ENCODE measurements at regions not wholly inside any gene's neighbourhood (a gene's known extent, or its start where the extent isn't known, plus 50 kb on each side); places are given as distances from the start of the nearest gene placed in this dataset.

DNA sequence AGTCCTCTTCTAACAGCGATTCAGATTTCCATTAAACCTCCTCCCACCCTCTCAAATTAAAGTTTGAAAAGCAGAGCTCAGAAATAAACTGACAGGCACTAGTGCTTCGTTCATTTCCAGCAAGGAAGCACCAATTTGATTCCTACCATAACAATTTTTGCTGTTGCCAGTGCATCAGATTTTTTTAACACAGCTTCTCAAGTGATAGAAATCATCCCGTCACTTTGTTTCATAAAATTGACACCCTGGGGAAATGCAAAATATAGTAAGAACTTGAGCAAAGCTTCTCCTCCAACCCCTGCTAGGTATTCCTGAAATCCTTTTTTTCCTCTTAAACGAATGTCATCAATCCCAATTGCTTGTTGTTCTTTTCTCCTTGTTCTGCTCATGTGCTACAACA lies 332.1 kb downstream of the FOXG1 start:
- no peak for DNase-seq (ENCODE audit: extremely low spot score, unreplicated experiment)
- Mint-ChIP-seq H3K27ac (no peak overlapping the region), H3K36me3 (no peaks in the 10 kb centered on the region), H3K4me1 (ENCODE audit: unreplicated experiment) (no peaks in the 10 kb centered on the region), H3K4me3 (no peak overlapping the region), H3K9me3 (no peaks in the 10 kb centered on the region), H3K27me3 (no peaks in the 10 kb centered on the region)
- TF ChIP-seq CTCF (conservative IDR thresholded peaks at IDR 0.05) = no peak

DNA sequence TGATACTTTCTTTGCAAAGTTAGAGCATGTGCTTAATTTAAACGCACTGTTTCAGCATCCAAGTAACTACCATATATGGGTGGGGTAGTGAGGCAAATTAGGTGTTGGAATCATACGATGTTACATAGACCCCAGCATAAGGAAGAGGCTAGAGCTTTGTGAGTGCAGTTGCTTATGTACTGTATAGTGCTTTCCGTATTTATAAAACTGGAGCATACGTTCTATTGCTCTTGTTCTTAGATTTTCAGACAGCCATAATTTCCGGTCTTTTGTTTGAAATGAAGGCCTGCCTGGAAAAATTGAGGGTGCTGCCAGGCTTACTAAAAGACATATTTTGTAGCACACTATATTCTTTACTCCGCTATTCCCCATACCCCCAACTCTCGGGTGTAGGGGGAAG lies 335.7 kb downstream of the FOXG1 start:
- H3K27ac Mint-ChIP-seq = no peak overlapping the region
- TF ChIP-seq CTCF (conservative IDR thresholded peaks at IDR 0.05) = no peak
- H3K4me3 Mint-ChIP-seq = no peak overlapping the region
- H3K4me1 Mint-ChIP-seq (ENCODE audit: unreplicated experiment) = no peaks in the 10 kb centered on the region
- H3K36me3 Mint-ChIP-seq = no peaks in the 10 kb centered on the region
- no peaks in the 10 kb centered on the region for H3K9me3 Mint-ChIP-seq
- no peak for DNase-seq (ENCODE audit: extremely low spot score, unreplicated experiment)
- H3K27me3 Mint-ChIP-seq = no peaks in the 10 kb centered on the region

GRCh38 chr14:29102996-29103395 lies 336.4 kb downstream of the FOXG1 start:
- no peak overlapping the region for H3K27ac Mint-ChIP-seq
- TF ChIP-seq CTCF (conservative IDR thresholded peaks at IDR 0.05) = no peak
- no peaks in the 10 kb centered on the region for H3K27me3 Mint-ChIP-seq
- no peak for DNase-seq (ENCODE audit: extremely low spot score, unreplicated experiment)
- no peaks in the 10 kb centered on the region for H3K4me1 Mint-ChIP-seq (ENCODE audit: unreplicated experiment)
- H3K36me3 Mint-ChIP-seq = no peaks in the 10 kb centered on the region
- no peaks in the 10 kb centered on the region for H3K9me3 Mint-ChIP-seq
- H3K4me3 Mint-ChIP-seq = no peak overlapping the region

DNA sequence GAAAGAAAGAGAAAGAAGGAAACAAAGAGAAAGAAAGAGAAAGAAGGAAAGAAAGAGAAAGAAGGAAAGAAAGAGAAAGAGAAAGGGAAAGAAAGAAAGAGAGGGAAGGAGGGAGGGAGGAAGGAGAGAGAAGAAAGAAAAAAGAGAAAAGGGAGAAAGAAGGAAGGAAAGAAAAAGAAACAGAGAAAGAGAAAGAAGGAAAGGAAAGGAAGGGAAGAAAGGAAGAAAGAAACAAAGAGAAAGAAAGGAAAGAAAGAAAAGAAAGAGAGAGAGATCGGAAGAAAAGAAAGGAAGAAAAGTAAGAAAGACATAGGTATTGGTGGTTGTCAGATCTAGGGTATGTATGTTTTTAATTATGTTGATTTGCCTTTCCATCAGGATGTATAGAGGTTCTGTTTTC lies 342.3 kb downstream of the FOXG1 start:
- no peak overlapping the region for H3K27ac Mint-ChIP-seq
- no peak for TF ChIP-seq CTCF (conservative IDR thresholded peaks at IDR 0.05)

DNA sequence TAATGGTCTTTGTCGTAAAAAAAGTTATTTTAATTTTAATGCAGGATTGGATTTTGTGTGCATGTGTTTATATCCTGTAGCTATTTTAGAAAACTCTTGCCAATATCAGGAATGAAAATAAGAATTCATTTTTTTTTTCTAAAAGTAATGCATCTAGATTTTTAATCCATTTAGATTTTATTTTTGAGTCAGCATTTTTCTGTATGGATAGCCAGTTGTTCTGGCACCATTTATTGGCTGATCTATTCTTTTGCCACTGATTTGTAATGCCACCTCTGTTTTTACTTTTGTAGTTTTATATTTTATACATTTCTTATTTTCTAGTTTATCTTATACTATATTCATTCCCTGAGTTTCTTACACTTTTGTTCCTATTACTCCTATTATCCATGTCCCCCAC lies 343.0 kb downstream of the FOXG1 start:
- TF ChIP-seq CTCF (conservative IDR thresholded peaks at IDR 0.05) = no peak
- no peak for DNase-seq (ENCODE audit: extremely low spot score, unreplicated experiment)
- Mint-ChIP-seq H3K4me3 (no peak overlapping the region), H3K27me3 (no peaks in the 10 kb centered on the region), H3K9me3 (no peaks in the 10 kb centered on the region), H3K27ac (no peak overlapping the region), H3K36me3 (no peaks in the 10 kb centered on the region), H3K4me1 (ENCODE audit: unreplicated experiment) (no peaks in the 10 kb centered on the region)

More for the DNA sequence above, 342.3 kb downstream of the FOXG1 start:
- no peaks in the 10 kb centered on the region for H3K27me3 Mint-ChIP-seq
- no peak overlapping the region for H3K4me3 Mint-ChIP-seq
- H3K36me3 Mint-ChIP-seq = no peaks in the 10 kb centered on the region
- DNase-seq (ENCODE audit: extremely low spot score, unreplicated experiment) = no peak
- H3K9me3 Mint-ChIP-seq = no peaks in the 10 kb centered on the region
- no peaks in the 10 kb centered on the region for H3K4me1 Mint-ChIP-seq (ENCODE audit: unreplicated experiment)

DNA sequence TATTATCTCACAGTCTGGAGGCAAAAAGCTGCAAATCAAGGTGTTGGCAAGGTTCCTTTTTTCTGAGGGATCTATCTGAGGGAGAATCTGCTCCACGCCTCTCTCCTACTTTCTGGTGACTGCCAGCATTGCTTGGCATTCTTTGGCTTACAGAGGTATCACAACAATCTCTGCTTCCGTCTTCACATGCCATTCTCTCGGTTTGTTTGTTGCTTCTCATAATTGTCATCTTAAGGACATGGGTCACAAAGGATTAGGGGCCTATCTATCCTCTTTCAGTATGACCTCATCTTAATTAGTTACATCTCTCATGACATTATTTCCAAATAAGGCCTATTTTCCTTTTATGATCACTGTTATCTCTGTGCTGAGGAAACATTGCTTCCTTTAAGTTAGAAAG lies 345.0 kb downstream of the FOXG1 start:
- no peak for TF ChIP-seq CTCF (conservative IDR thresholded peaks at IDR 0.05)
- H3K4me1 Mint-ChIP-seq (ENCODE audit: unreplicated experiment) = no peaks in the 10 kb centered on the region
- no peak overlapping the region for H3K4me3 Mint-ChIP-seq
- H3K36me3 Mint-ChIP-seq = no peaks in the 10 kb centered on the region
- H3K27ac Mint-ChIP-seq = no peak overlapping the region
- no peak for DNase-seq (ENCODE audit: extremely low spot score, unreplicated experiment)
- H3K9me3 Mint-ChIP-seq = no peaks in the 10 kb centered on the region
- H3K27me3 Mint-ChIP-seq = no peaks in the 10 kb centered on the region
